Endothelial cell of umbilical vein (primary cell): ENCODE measurements at regions not wholly inside any gene's neighbourhood (a gene's known extent, or its start where the extent isn't known, plus 50 kb on each side); places are given as distances from the start of the nearest gene placed in this dataset.

ENCODE experiments used
- BruUV-seq: library from RNA; stranded (reverse); fragments of 400-500 nt; replicated peaks from 2 replicates; lab custom pipeline; 2021; lab: Mats Ljungman, UMichigan
- CTCF ChIA-PET: fragments of 300-600, 350-600 bp; sonication (Branson Sonifier 250); formaldehyde crosslinking; loops from one replicate; lab custom pipeline; 2021; ENCODE audit warnings: antibody characterized with exemption, inconsistent platforms; lab: Charles Lee
- POLR2A ChIA-PET: fragments of 300-600, 350-600 bp; sonication (Branson Sonifier 250); formaldehyde crosslinking; loops from one replicate; lab custom pipeline; 2021; ENCODE audit warnings: antibody characterized with exemption, inconsistent platforms; lab: Charles Lee
- DNase-seq: peaks from one replicate; pipeline ENCODE4 v3.0.0-alpha.2; 2011; ENCODE audit warnings: low read depth, low spot score
- FAIRE-seq: peaks from 2 replicates; lab custom pipeline; 2011; peaks lifted over from hg19 to GRCh38; lab: Jason Lieb, UNC
- H2AFZ ChIP-seq: 2 replicates; pipeline ENCODE4 v1.6.0; 2012; ENCODE audit warnings: low read depth, low read length, control low read depth, inconsistent platforms
- H3K27ac ChIP-seq: 2 replicates; pipeline ENCODE4 v1.5.1; 2011; ENCODE audit warnings: low read depth, mild to moderate bottlenecking, control low read depth, low read length, moderate library complexity; ENCODE audit not compliant: insufficient read depth
- H3K27me3 ChIP-seq, 2 experiments: 2 replicates each; pipeline versions ENCODE4 v1.6.0 to v1.6.1; 2011; ENCODE audit warnings: low read length in 2 of 2, mixed read lengths in 1 of 2; ENCODE audit not compliant: control insufficient read depth in 2 of 2, insufficient read depth in 2 of 2
- H3K36me3 ChIP-seq, 2 experiments: 2 replicates in 1 of 2; 3 replicates in 1 of 2; pipeline ENCODE4 v1.5.1; 2011; ENCODE audit warnings: low read length in 2 of 2, mild to moderate bottlenecking in 1 of 2, moderate library complexity in 1 of 2; ENCODE audit not compliant: control insufficient read depth in 2 of 2, insufficient read depth in 2 of 2; ENCODE audit errors: extremely low read depth in 1 of 2
- H3K4me1 ChIP-seq: 3 replicates; pipeline ENCODE4 v1.5.1; 2011; ENCODE audit warnings: mild to moderate bottlenecking, low read length; ENCODE audit not compliant: control insufficient read depth, insufficient read depth; ENCODE audit errors: extremely low read depth
- H3K4me2 ChIP-seq: 2 replicates; pipeline ENCODE4 v1.6.1; 2011; ENCODE audit warnings: low read length, control low read depth, mixed read lengths; ENCODE audit not compliant: insufficient read depth
- H3K4me3 ChIP-seq, 3 experiments: fragments of 200-600 bp in 1 of 3; sonication (generic), shearing (Covaris generic) in 1 of 3; replicated peaks in 1 of 3; 2 replicates each; pipeline ENCODE4 v1.5.1; 2011 to 2016; ENCODE audit warnings: control low read depth in 3 of 3, low read length in 3 of 3, mild to moderate bottlenecking in 2 of 3, inconsistent platforms in 1 of 3, low read depth in 1 of 3, moderate library complexity in 1 of 3; ENCODE audit not compliant: insufficient read depth in 1 of 3
- H3K79me2 ChIP-seq: 2 replicates; pipeline ENCODE4 v1.6.0; 2012; ENCODE audit warnings: low read length, inconsistent platforms; ENCODE audit not compliant: control insufficient read depth, insufficient read depth
- H3K9ac ChIP-seq: replicated peaks from 2 replicates; pipeline ENCODE3; 2011; ENCODE audit warnings: low read length, control low read depth; ENCODE audit not compliant: insufficient read depth; ENCODE audit errors: extremely low read depth
- H3K9me1 ChIP-seq: replicated peaks from 3 replicates; pipeline ENCODE4 v1.6.0; 2011; ENCODE audit warnings: mild to moderate bottlenecking, low read length; ENCODE audit not compliant: control insufficient read depth, insufficient read depth; ENCODE audit errors: extremely low read depth
- H3K9me3 ChIP-seq: replicated peaks from 2 replicates; pipeline ENCODE4 v1.5.1; 2012; ENCODE audit warnings: low read length, inconsistent platforms; ENCODE audit not compliant: control insufficient read depth, insufficient read depth
- H4K20me1 ChIP-seq: replicated peaks from 2 replicates; pipeline ENCODE3; 2011; ENCODE audit warnings: mild to moderate bottlenecking, low read length; ENCODE audit not compliant: control insufficient read depth, insufficient read depth; ENCODE audit errors: extremely low read depth
- EZH2 ChIP-seq: IDR thresholded peaks from 2 replicates; pipeline ENCODE4 v1.6.1; 2012; ENCODE audit warnings: borderline replicate concordance, low read depth, mild to moderate bottlenecking, moderate library complexity, low read length, inconsistent platforms; ENCODE audit not compliant: severe bottlenecking
- FOS ChIP-seq: IDR thresholded peaks from 2 replicates; pipeline ENCODE4 v1.6.1; 2011; ENCODE audit warnings: mild to moderate bottlenecking, low read length, moderate library complexity, borderline replicate concordance; ENCODE audit not compliant: insufficient read depth
- GATA2 ChIP-seq: IDR thresholded peaks from 2 replicates; pipeline ENCODE4 v1.7.0; 2011; ENCODE audit warnings: low read depth, mild to moderate bottlenecking, moderate library complexity, mixed read lengths, low read length; ENCODE audit not compliant: insufficient read length, insufficient read depth
- JUN ChIP-seq: IDR thresholded peaks from 2 replicates; pipeline ENCODE4 v1.6.1; 2011; ENCODE audit warnings: borderline replicate concordance, low read depth; ENCODE audit not compliant: insufficient read length, insufficient read depth
- MYC ChIP-seq: IDR thresholded peaks from one replicate; pipeline ENCODE4 v1.6.1; 2011; ENCODE audit warnings: mild to moderate bottlenecking, low read depth, low read length
- POLR2A ChIP-seq: IDR thresholded peaks from 2 replicates; pipeline ENCODE4 v1.6.1; 2012; ENCODE audit warnings: low read depth, mild to moderate bottlenecking, control low read depth, low read length
- POLR2AphosphoS5 ChIP-seq: IDR thresholded peaks from 2 replicates; pipeline ENCODE4 v1.6.1; 2012; ENCODE audit warnings: low read depth, mild to moderate bottlenecking, control low read depth, low read length, moderate library complexity; ENCODE audit not compliant: insufficient read depth
- dilution Hi-C: fragments of 300-500 bp; cut with MboI; formaldehyde crosslinking; loops from one replicate; pipeline ENCODE4 v1.15.0; 2019; ENCODE audit warnings: low sequenced_read_pairs; ENCODE audit not compliant: extremely low pct_ligation_motif_present
- intact Hi-C: fragments of 100-400 bp; cut with micrococcal nuclease; formaldehyde crosslinking; loops from one replicate; pipeline ENCODE4 v1.10.0; 2022
- TF ChIP-seq, protein P1 (sequence below): IDR thresholded peaks from 2 replicates; pipeline ENCODE4 v1.6.1; 2011; ENCODE audit not compliant: insufficient read depth, insufficient read length
- TF ChIP-seq, protein P2 (sequence below), 2 donors: IDR thresholded peaks; 1 replicate in 1 of 2; 2 replicates in 1 of 2; pipeline ENCODE4 v1.5.1; 2011; ENCODE audit warnings: low read length in 2 of 2, mild to moderate bottlenecking in 2 of 2, moderate library complexity in 2 of 2, control low read depth in 1 of 2, inconsistent platforms in 1 of 2, low read depth in 1 of 2; ENCODE audit not compliant: insufficient read depth in 1 of 2; ENCODE audit errors: extremely low read depth in 1 of 2

DNA sequence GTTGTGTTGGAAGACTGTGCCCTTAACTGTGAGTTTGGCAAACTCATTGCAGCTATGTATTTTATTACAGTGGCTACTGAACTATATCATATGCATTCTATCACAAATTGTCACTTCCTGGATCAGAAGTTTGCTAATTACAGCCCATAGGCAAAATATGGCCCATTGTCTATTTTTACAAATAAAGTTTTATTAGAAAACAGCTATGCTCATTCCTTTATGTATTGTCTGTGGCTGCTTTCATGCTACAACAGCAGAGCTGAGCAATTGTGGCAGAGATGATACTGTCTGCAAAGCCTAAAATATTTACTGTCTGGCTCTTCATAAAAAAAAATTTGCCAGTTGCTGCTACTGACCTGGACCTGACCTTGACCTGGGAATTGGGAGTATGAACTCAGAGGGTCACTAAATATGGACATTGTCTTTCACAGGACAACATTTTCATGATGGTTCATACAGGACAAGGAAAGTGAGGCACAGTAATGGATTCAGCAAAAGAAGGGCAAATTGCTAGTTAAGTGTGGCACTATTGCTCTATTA lies 316.9 kb downstream of the ZNF621 start:
- Histone ChIP-seq H3K4me2 (no peak overlapping the region), H3K79me2 (no peaks in the 10 kb centered on the region), H3K27me3 (peaks cover 0 to 1% of the 10 kb centered on the region in 2 experiments), H3K4me1 (no peaks in the 10 kb centered on the region), H3K9me1 (no peaks in the 10 kb centered on the region), H3K27ac (no peak overlapping the region), H3K9me3 (no peaks in the 10 kb centered on the region), H3K4me3 (no peak overlapping the region), H3K9ac (no peak overlapping the region), H2AFZ (no peak overlapping the region), H4K20me1 (no peaks in the 10 kb centered on the region), H3K36me3 (no peaks in the 10 kb centered on the region)
- no TSS peak for BruUV-seq
- POLR2A ChIA-PET: no interaction called here
- no peak for FAIRE-seq
- CTCF ChIA-PET: interaction anchor here (1.0 kb wide), 1 partner anchor 13 kb away, joined by 3 read pairs; no protein-coding TSS in a partner anchor
- no peak for TF ChIP-seq MYC
- no peak for TF ChIP-seq EZH2
- no peak for TF ChIP-seq JUN
- no peak for TF ChIP-seq FOS
- TF ChIP-seq, protein P1, sequence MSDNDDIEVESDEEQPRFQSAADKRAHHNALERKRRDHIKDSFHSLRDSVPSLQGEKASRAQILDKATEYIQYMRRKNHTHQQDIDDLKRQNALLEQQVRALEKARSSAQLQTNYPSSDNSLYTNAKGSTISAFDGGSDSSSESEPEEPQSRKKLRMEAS: no peak
- no peak for TF ChIP-seq POLR2A
- TF ChIP-seq POLR2AphosphoS5: no peak
- TF ChIP-seq GATA2: no peak
- TF ChIP-seq, protein P2, sequence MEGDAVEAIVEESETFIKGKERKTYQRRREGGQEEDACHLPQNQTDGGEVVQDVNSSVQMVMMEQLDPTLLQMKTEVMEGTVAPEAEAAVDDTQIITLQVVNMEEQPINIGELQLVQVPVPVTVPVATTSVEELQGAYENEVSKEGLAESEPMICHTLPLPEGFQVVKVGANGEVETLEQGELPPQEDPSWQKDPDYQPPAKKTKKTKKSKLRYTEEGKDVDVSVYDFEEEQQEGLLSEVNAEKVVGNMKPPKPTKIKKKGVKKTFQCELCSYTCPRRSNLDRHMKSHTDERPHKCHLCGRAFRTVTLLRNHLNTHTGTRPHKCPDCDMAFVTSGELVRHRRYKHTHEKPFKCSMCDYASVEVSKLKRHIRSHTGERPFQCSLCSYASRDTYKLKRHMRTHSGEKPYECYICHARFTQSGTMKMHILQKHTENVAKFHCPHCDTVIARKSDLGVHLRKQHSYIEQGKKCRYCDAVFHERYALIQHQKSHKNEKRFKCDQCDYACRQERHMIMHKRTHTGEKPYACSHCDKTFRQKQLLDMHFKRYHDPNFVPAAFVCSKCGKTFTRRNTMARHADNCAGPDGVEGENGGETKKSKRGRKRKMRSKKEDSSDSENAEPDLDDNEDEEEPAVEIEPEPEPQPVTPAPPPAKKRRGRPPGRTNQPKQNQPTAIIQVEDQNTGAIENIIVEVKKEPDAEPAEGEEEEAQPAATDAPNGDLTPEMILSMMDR (IDR thresholded peaks at IDR 0.05; ENCODE audit: extremely low read depth in 1 of 2, insufficient read depth in 1 of 2, low read depth in 1 of 2, low read length in 2 of 2): no peak
- intact Hi-C loops (no loop called here), dilution Hi-C loops (no loop called here)
- DNase-seq: no peak
